Neural cell (in vitro differentiated cells): ENCODE measurements at regions not wholly inside any gene's neighbourhood (a gene's known extent, or its start where the extent isn't known, plus 50 kb on each side); places are given as distances from the start of the nearest gene placed in this dataset.

ENCODE experiments used
- H2AFZ ChIP-seq: fragments of 200-600, 300-800 bp; sonication (generic), shearing (Covaris generic); 2 replicates; pipeline ENCODE4 v1.6.0; 2014; ENCODE audit warnings: low read depth, mild to moderate bottlenecking, antibody characterized with exemption, low read length, moderate library complexity
- H3F3A ChIP-seq: fragments of 200-600 bp; shearing (Covaris generic); 2 replicates; pipeline ENCODE4 v1.6.1; 2016; ENCODE audit warnings: mild to moderate bottlenecking, moderate library complexity, mixed read lengths, antibody characterized with exemption, low read length; ENCODE audit not compliant: insufficient read depth, poor library complexity, severe bottlenecking
- H3K27ac ChIP-seq: fragments of 200-600, 300-800 bp; sonication (generic), shearing (Covaris generic); 2 replicates; pipeline ENCODE4 v1.5.1; 2014; ENCODE audit warnings: mild to moderate bottlenecking, low read length, moderate library complexity
- H3K27me3 ChIP-seq: fragments of 300-800, 200-600 bp; sonication (generic), shearing (Covaris generic); 2 replicates; pipeline ENCODE4 v1.6.0; 2014; ENCODE audit warnings: mild to moderate bottlenecking, low read depth, low read length, moderate library complexity; ENCODE audit not compliant: insufficient read depth
- H3K36me3 ChIP-seq: fragments of 300-800, 200-600 bp; sonication (generic), shearing (Covaris generic); 2 replicates; pipeline ENCODE4 v1.5.1; 2014; ENCODE audit warnings: mild to moderate bottlenecking, antibody characterized with exemption, low read length, moderate library complexity; ENCODE audit not compliant: insufficient read depth
- H3K4me2 ChIP-seq: fragments of 300-800, 200-600 bp; sonication (generic), shearing (Covaris generic); 2 replicates; pipeline ENCODE4 v1.6.0; 2014; ENCODE audit warnings: mild to moderate bottlenecking, low read length
- H3K4me3 ChIP-seq: fragments of 300-800, 200-600 bp; sonication (generic), shearing (Covaris generic); 2 replicates; pipeline ENCODE4 v1.5.1; 2014; ENCODE audit warnings: mild to moderate bottlenecking, low read length, moderate library complexity
- H3K79me2 ChIP-seq: fragments of 200-600 bp; shearing (Covaris generic); replicated peaks from 2 replicates; pipeline ENCODE4 v1.6.0; 2014; ENCODE audit warnings: mild to moderate bottlenecking, low read length, moderate library complexity; ENCODE audit not compliant: insufficient read depth
- H3K9ac ChIP-seq: fragments of 300-800, 200-600 bp; sonication (generic), shearing (Covaris generic); 2 replicates; pipeline ENCODE4 v1.6.1; 2016; ENCODE audit warnings: mild to moderate bottlenecking, low read length, mixed read lengths
- H3K9me2 ChIP-seq: fragments of 200-600 bp; shearing (Covaris generic); 2 replicates; pipeline ENCODE4 v1.6.1; 2016; ENCODE audit warnings: mild to moderate bottlenecking, low read length, mixed read lengths; ENCODE audit not compliant: insufficient read depth
- H3K9me3 ChIP-seq: fragments of 200-600, 300-800 bp; sonication (generic), shearing (Covaris generic); 2 replicates; pipeline ENCODE4 v1.6.1; 2016; ENCODE audit warnings: mild to moderate bottlenecking, mixed run types, low read length, moderate library complexity, mixed read lengths
- H4K20me1 ChIP-seq: fragments of 200-600 bp; shearing (Covaris generic); 2 replicates; pipeline ENCODE4 v1.6.1; 2016; ENCODE audit warnings: mild to moderate bottlenecking, mixed run types; ENCODE audit not compliant: insufficient read depth
- CTCF ChIP-seq: fragments of 450-650 bp; IDR thresholded peaks from 2 replicates; pipeline ENCODE4 v1.5.1; 2014; ENCODE audit warnings: antibody characterized with exemption, mild to moderate bottlenecking, moderate library complexity; ENCODE audit not compliant: poor library complexity, severe bottlenecking
- EP300 ChIP-seq: fragments of 450-650 bp; conservative IDR thresholded peaks from 2 replicates; pipeline ENCODE4 v1.6.1; 2014; ENCODE audit warnings: antibody characterized with exemption, mild to moderate bottlenecking, moderate library complexity; ENCODE audit not compliant: poor library complexity, severe bottlenecking
- EZH2 ChIP-seq: fragments of 200-600, 300-800 bp; shearing (Covaris generic), sonication (generic); IDR thresholded peaks from 2 replicates; pipeline ENCODE4 v1.6.1; 2014; ENCODE audit warnings: antibody characterized with exemption, low read length, borderline replicate concordance, mild to moderate bottlenecking; ENCODE audit not compliant: insufficient read depth, poor library complexity, severe bottlenecking
- MXI1 ChIP-seq: fragments of 450-650 bp; conservative IDR thresholded peaks from 2 replicates; pipeline ENCODE4 v1.6.1; 2014; ENCODE audit warnings: antibody characterized with exemption, mild to moderate bottlenecking; ENCODE audit not compliant: poor library complexity, severe bottlenecking
- POLR2AphosphoS5 ChIP-seq: IDR thresholded peaks from 2 replicates; pipeline ENCODE4 v1.6.1; 2012
- RAD21 ChIP-seq: fragments of 450-650 bp; conservative IDR thresholded peaks from 2 replicates; pipeline ENCODE4 v1.6.1; 2014; ENCODE audit warnings: antibody characterized with exemption, mild to moderate bottlenecking, moderate library complexity
- REST ChIP-seq: IDR thresholded peaks from 2 replicates; pipeline ENCODE4 v1.6.1; 2012; ENCODE audit warnings: borderline replicate concordance
- SMC3 ChIP-seq: fragments of 450-650 bp; conservative IDR thresholded peaks from 2 replicates; pipeline ENCODE4 v1.6.1; 2014; ENCODE audit warnings: antibody characterized with exemption, mild to moderate bottlenecking, moderate library complexity; ENCODE audit not compliant: poor library complexity
- TAF1 ChIP-seq: IDR thresholded peaks from 2 replicates; pipeline ENCODE4 v1.6.1; 2012; ENCODE audit warnings: low read depth

- Histone ChIP-seq H3K4me3 (no peak overlapping the region), H3K9ac (no peak overlapping the region), H3K9me2 (no peaks in the 10 kb centered on the region), H4K20me1 (no peaks in the 10 kb centered on the region), H2AFZ (no peak overlapping the region), H3F3A (no peaks in the 10 kb centered on the region), H3K79me2 (no peaks in the 10 kb centered on the region), H3K4me2 (no peak overlapping the region), H3K36me3 (no peaks in the 10 kb centered on the region), H3K9me3 (no peaks in the 10 kb centered on the region), H3K27ac (no peak overlapping the region), H3K27me3 (no peaks in the 10 kb centered on the region)
- TF ChIP-seq SMC3 (no peak), EP300 (no peak), POLR2AphosphoS5 (no peak), TAF1 (no peak), MXI1 (no peak)
Measured at GRCh38 chr9:115364991-115365390, 247.0 kb upstream of the TNC start.

GRCh38 chr9:115367321-115367720 is 249.4 kb upstream of the TNC start:
- Histone ChIP-seq H3K4me2 (no peak overlapping the region), H3K9me3 (no peaks in the 10 kb centered on the region), H3K9ac (no peak overlapping the region), H4K20me1 (no peaks in the 10 kb centered on the region), H3K36me3 (no peaks in the 10 kb centered on the region), H3K27ac (no peak overlapping the region), H3K27me3 (no peaks in the 10 kb centered on the region), H3K4me3 (no peak overlapping the region), H2AFZ (no peak overlapping the region), H3F3A (no peaks in the 10 kb centered on the region), H3K9me2 (no peaks in the 10 kb centered on the region), H3K79me2 (no peaks in the 10 kb centered on the region)
- TF ChIP-seq RAD21 (no peak), TAF1 (no peak), SMC3 (no peak), POLR2AphosphoS5 (no peak), REST (no peak), MXI1 (no peak), EP300 (no peak)

GRCh38 chr9:115367780-115368525 is 250.0 kb upstream of the TNC start:
- no peaks in the 10 kb centered on the region for H3K9me2 ChIP-seq
- H2AFZ ChIP-seq = no peak overlapping the region
- H3K9me3 ChIP-seq = no peaks in the 10 kb centered on the region
- no peak overlapping the region for H3K4me3 ChIP-seq
- no peaks in the 10 kb centered on the region for H3K36me3 ChIP-seq
- H3K27me3 ChIP-seq = no peaks in the 10 kb centered on the region
- H3K27ac ChIP-seq = no peak overlapping the region
- TF ChIP-seq POLR2AphosphoS5 (no peak), EZH2 (no peak), MXI1 (no peak), TAF1 (no peak), RAD21 (no peak), SMC3 (no peak), CTCF (no peak), EP300 (no peak), REST (no peak)
- H3F3A ChIP-seq = no peaks in the 10 kb centered on the region
- no peaks in the 10 kb centered on the region for H3K79me2 ChIP-seq
- H3K4me2 ChIP-seq = no peak overlapping the region
- no peaks in the 10 kb centered on the region for H4K20me1 ChIP-seq
- H3K9ac ChIP-seq = no peak overlapping the region
